HL-60 (cell line): ENCODE measurements at regions not wholly inside any gene's neighbourhood (a gene's known extent, or its start where the extent isn't known, plus 50 kb on each side); places are given as distances from the start of the nearest gene placed in this dataset.

Experiments used
- DNase-seq, 2 experiments: peaks; one replicate each; pipeline ENCODE4 v3.0.0-alpha.2; 2010 to 2020; ENCODE audit warnings: low read depth in 1 of 2, low spot score in 1 of 2
- H3K27ac ChIP-seq: fragments of 250-450 bp; sonication (Bioruptor Pico); replicated peaks from 2 replicates; pipeline ENCODE4 v1.5.1; 2020; ENCODE audit warnings: mild to moderate bottlenecking, moderate library complexity
- H3K27me3 ChIP-seq: fragments of 250-450 bp; sonication (Bioruptor Pico); 2 replicates; pipeline ENCODE4 v1.5.1; 2021; ENCODE audit warnings: mild to moderate bottlenecking, moderate library complexity; ENCODE audit not compliant: insufficient read depth, poor library complexity, severe bottlenecking
- H3K4me3 ChIP-seq: replicated peaks from 2 replicates; pipeline ENCODE4 v1.5.1; 2011; ENCODE audit warnings: mild to moderate bottlenecking, control low read depth, low read length; ENCODE audit not compliant: insufficient read depth
- GABPA ChIP-seq: IDR thresholded peaks from 2 replicates; pipeline ENCODE4 v1.6.1; 2012; ENCODE audit warnings: low read depth
- POLR2AphosphoS5 ChIP-seq: IDR thresholded peaks from 2 replicates; pipeline ENCODE4 v1.6.1; 2012; ENCODE audit warnings: low read depth
- SPI1 ChIP-seq: IDR thresholded peaks from 2 replicates; pipeline ENCODE4 v1.6.1; 2012; ENCODE audit warnings: low read depth, mild to moderate bottlenecking, borderline replicate concordance
- TF ChIP-seq, protein P1 (sequence below): IDR thresholded peaks from 2 replicates; pipeline ENCODE4 v1.6.1; 2012; ENCODE audit warnings: low read depth; ENCODE audit not compliant: insufficient replicate concordance
- TF ChIP-seq, protein P2 (sequence below): IDR thresholded peaks from one replicate; pipeline ENCODE4 v1.5.1; 2011; ENCODE audit warnings: low read length, control low read depth, inconsistent platforms; ENCODE audit not compliant: insufficient read depth

DNA sequence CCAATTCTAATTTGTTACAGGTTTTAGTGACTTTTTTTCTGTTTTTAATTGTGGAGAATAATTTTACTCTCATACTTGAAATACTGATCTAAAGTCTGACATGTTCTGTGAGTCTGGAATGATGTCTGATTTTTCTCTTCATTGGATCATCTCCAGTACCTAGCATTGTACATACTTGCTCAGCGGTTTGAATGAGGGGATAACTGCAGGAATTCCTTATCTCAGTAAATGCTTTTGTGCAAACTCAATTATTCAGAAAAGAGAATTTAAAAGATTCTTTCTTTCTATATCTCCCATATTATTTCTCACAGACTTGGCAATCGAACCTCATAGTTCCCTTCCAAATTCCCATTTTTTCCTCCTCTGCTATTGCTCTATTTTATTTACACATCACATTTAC, 397.9 kb upstream of the SGCD start:
- no peaks in the 10 kb centered on the region for H3K27me3 ChIP-seq
- TF ChIP-seq GABPA = no peak
- no peak for TF ChIP-seq SPI1
- TF ChIP-seq, protein P1, sequence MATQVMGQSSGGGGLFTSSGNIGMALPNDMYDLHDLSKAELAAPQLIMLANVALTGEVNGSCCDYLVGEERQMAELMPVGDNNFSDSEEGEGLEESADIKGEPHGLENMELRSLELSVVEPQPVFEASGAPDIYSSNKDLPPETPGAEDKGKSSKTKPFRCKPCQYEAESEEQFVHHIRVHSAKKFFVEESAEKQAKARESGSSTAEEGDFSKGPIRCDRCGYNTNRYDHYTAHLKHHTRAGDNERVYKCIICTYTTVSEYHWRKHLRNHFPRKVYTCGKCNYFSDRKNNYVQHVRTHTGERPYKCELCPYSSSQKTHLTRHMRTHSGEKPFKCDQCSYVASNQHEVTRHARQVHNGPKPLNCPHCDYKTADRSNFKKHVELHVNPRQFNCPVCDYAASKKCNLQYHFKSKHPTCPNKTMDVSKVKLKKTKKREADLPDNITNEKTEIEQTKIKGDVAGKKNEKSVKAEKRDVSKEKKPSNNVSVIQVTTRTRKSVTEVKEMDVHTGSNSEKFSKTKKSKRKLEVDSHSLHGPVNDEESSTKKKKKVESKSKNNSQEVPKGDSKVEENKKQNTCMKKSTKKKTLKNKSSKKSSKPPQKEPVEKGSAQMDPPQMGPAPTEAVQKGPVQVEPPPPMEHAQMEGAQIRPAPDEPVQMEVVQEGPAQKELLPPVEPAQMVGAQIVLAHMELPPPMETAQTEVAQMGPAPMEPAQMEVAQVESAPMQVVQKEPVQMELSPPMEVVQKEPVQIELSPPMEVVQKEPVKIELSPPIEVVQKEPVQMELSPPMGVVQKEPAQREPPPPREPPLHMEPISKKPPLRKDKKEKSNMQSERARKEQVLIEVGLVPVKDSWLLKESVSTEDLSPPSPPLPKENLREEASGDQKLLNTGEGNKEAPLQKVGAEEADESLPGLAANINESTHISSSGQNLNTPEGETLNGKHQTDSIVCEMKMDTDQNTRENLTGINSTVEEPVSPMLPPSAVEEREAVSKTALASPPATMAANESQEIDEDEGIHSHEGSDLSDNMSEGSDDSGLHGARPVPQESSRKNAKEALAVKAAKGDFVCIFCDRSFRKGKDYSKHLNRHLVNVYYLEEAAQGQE = no peak
- TF ChIP-seq POLR2AphosphoS5 = no peak
- TF ChIP-seq, protein P2, sequence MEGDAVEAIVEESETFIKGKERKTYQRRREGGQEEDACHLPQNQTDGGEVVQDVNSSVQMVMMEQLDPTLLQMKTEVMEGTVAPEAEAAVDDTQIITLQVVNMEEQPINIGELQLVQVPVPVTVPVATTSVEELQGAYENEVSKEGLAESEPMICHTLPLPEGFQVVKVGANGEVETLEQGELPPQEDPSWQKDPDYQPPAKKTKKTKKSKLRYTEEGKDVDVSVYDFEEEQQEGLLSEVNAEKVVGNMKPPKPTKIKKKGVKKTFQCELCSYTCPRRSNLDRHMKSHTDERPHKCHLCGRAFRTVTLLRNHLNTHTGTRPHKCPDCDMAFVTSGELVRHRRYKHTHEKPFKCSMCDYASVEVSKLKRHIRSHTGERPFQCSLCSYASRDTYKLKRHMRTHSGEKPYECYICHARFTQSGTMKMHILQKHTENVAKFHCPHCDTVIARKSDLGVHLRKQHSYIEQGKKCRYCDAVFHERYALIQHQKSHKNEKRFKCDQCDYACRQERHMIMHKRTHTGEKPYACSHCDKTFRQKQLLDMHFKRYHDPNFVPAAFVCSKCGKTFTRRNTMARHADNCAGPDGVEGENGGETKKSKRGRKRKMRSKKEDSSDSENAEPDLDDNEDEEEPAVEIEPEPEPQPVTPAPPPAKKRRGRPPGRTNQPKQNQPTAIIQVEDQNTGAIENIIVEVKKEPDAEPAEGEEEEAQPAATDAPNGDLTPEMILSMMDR = no peak
- DNase-seq = no peak
- no peak overlapping the region for H3K27ac ChIP-seq
- no peak overlapping the region for H3K4me3 ChIP-seq

DNA sequence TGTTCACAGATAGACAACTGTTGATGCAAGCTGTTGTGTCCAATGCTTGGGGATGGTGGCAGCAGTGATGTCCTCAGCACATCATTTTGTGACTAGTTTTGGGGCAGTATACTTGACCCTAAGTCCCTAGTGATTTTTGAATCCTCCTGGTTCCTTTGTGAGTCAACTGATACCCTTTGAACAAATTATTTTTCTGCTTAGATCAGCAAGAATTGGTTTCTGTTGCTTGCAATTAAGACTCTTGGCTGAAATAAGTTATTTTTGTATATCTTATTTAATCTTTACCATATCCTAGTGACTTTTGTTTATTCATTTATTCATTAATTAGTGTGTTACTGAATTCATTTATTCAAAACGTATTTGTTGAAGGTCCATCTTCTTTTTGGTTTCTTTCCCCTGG, 392.0 kb upstream of the SGCD start:
- Histone ChIP-seq H3K27ac (no peak overlapping the region), H3K27me3 (no peaks in the 10 kb centered on the region), H3K4me3 (no peak overlapping the region)
- no peak for TF ChIP-seq GABPA
- TF ChIP-seq POLR2AphosphoS5 = no peak
- TF ChIP-seq, protein P1 = no peak
- TF ChIP-seq, protein P2 = no peak
- TF ChIP-seq SPI1 = no peak
- DNase-seq = no peak

DNA sequence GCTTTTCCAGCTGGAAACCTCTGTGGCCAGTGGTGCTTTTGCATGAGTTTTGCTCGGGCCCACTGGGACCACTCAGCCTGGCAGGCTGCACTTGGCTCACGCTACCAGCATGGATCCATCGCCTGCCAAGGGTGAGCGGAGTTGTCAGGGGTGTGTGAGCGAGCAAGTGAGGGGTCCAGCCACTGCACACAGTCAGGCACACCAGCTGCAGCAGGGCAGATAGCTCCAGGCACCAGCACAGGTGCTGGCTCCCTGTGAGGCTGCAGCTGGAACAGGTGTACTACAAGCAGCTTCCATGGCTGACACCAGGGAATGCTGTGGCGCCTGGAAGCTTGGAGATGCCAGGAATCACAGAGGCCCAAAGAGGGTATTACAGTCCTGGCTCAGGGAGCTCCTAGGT, 391.2 kb upstream of the SGCD start:
- DNase-seq = no peak

More for the DNA sequence above, 391.2 kb upstream of the SGCD start:
- TF ChIP-seq, protein P2 = no peak
- TF ChIP-seq POLR2AphosphoS5 (no peak), SPI1 (no peak), GABPA (no peak)
- TF ChIP-seq, protein P1 = no peak
- Histone ChIP-seq H3K27ac (no peak overlapping the region), H3K4me3 (no peak overlapping the region), H3K27me3 (no peaks in the 10 kb centered on the region)
